Vagina (tissue), 2 donors: ENCODE measurements at regions not wholly inside any gene's neighbourhood (a gene's known extent, or its start where the extent isn't known, plus 50 kb on each side); places are given as distances from the start of the nearest gene placed in this dataset.

Source experiments
- DNase-seq, 2 donors: peaks; one replicate each; pipeline ENCODE4 v3.0.0-alpha.2; 2017; ENCODE audit errors: extremely low spot score in 2 of 2
- H3K27ac ChIP-seq: fragments of 200-600 bp; sonication (generic); one replicate; pipeline ENCODE4 v1.5.1; 2019
- H3K27me3 ChIP-seq: fragments of 200-600 bp; sonication (generic); one replicate; pipeline ENCODE4 v1.5.1; 2019
- H3K36me3 ChIP-seq, 2 donors: fragments of 200-600 bp; sonication (generic); one replicate each; pipeline ENCODE4 v1.5.1; 2017 to 2019
- H3K4me1 ChIP-seq: fragments of 200-600 bp; sonication (generic); one replicate; pipeline ENCODE4 v1.5.1; 2019
- H3K4me3 ChIP-seq, 2 donors: fragments of 200-600 bp; sonication (generic); 1 replicate in 1 of 2; 2 replicates in 1 of 2; pipeline ENCODE4 v1.5.1; 2016 to 2019
- H3K9me3 ChIP-seq: fragments of 200-600 bp; sonication (generic); one replicate; pipeline ENCODE4 v1.5.1; 2019
- CTCF ChIP-seq, 3 experiments: fragments of 450-650 bp in 2 of 3; fragments of 200-600 bp in 1 of 3; sonication (generic) in 1 of 3; IDR thresholded peaks; one replicate each; pipeline ENCODE4 v1.5.1; 2017 to 2019; ENCODE audit warnings: antibody characterized with exemption in 3 of 3, mild to moderate bottlenecking in 2 of 3, moderate library complexity in 2 of 3
- POLR2A ChIP-seq, 2 donors: fragments of 450-650 bp; IDR thresholded peaks; one replicate each; pipeline ENCODE4 v1.6.1; 2017; ENCODE audit warnings: antibody characterized with exemption in 2 of 2, mild to moderate bottlenecking in 2 of 2, moderate library complexity in 2 of 2
- POLR2AphosphoS5 ChIP-seq, 2 donors: sonication (generic); formaldehyde crosslinking; IDR thresholded peaks; one replicate each; pipeline ENCODE4 v1.9.0; 2017; ENCODE audit warnings: antibody characterized with exemption in 2 of 2, mild to moderate bottlenecking in 2 of 2, low read depth in 1 of 2; ENCODE audit not compliant: insufficient read depth in 1 of 2
- intact Hi-C: fragments of 100-400 bp; cut with DNase I; formaldehyde crosslinking; loops from one replicate; pipeline ENCODE4 v1.15.1; 2023

- H3K27me3 ChIP-seq = no peaks in the 10 kb centered on the region
- no peak for DNase-seq
- no peak overlapping the region for H3K4me3 ChIP-seq
- no peaks in the 10 kb centered on the region for H3K4me1 ChIP-seq
- no peaks in the 10 kb centered on the region for H3K36me3 ChIP-seq
- intact Hi-C loops = no loop called here
- no peaks in the 10 kb centered on the region for H3K9me3 ChIP-seq
- TF ChIP-seq POLR2A (IDR thresholded peaks at IDR 0.05) (no peak), CTCF (IDR thresholded peaks at IDR 0.05) (no peak)
- H3K27ac ChIP-seq = no peak overlapping the region
These were observed 689.8 kb downstream of the INHBA start for GRCh38 chr7:41013117-41013516.

- peak in 1 of 2 donors; percentile 49 for DNase-seq
- Histone ChIP-seq H3K4me1 (no peaks in the 10 kb centered on the region), H3K4me3 (no peak overlapping the region), H3K27me3 (no peaks in the 10 kb centered on the region), H3K27ac (no peak overlapping the region), H3K9me3 (no peaks in the 10 kb centered on the region), H3K36me3 (no peaks in the 10 kb centered on the region)
- TF ChIP-seq POLR2AphosphoS5 (IDR thresholded peaks at IDR 0.05; ENCODE audit: insufficient read depth in 1 of 2, low read depth in 1 of 2) = no peak
- no peak for TF ChIP-seq CTCF (IDR thresholded peaks at IDR 0.05)
- TF ChIP-seq POLR2A (IDR thresholded peaks at IDR 0.05) = no peak
- intact Hi-C loops = no loop called here
These were observed 690.8 kb downstream of the INHBA start for GRCh38 chr7:41012041-41012440.

- no peak overlapping the region for H3K27ac ChIP-seq
These were observed 691.9 kb downstream of the INHBA start for GRCh38 chr7:41010967-41011366.

GRCh38 chr7:41010418-41010817, 692.5 kb downstream of the INHBA start:
- H3K36me3 ChIP-seq = no peaks in the 10 kb centered on the region
- intact Hi-C loops = no loop called here
- no peak overlapping the region for H3K4me3 ChIP-seq
- TF ChIP-seq POLR2A (IDR thresholded peaks at IDR 0.05) (no peak), POLR2AphosphoS5 (IDR thresholded peaks at IDR 0.05; ENCODE audit: insufficient read depth in 1 of 2, low read depth in 1 of 2) (peak in 1 of 2 donors; percentile 28), CTCF (IDR thresholded peaks at IDR 0.05) (no peak)
- peak overlapping the region; percentile 3 for H3K27ac ChIP-seq
- H3K27me3 ChIP-seq = no peaks in the 10 kb centered on the region
- peaks cover under 1% of the 10 kb centered on the region for H3K4me1 ChIP-seq
- DNase-seq = no peak
- H3K9me3 ChIP-seq = no peaks in the 10 kb centered on the region

More at GRCh38 chr7:41010967-41011366, 691.9 kb downstream of the INHBA start:
- no peaks in the 10 kb centered on the region for H3K27me3 ChIP-seq
- no peaks in the 10 kb centered on the region for H3K36me3 ChIP-seq
- H3K4me3 ChIP-seq = no peak overlapping the region
- DNase-seq = no peak
- TF ChIP-seq POLR2AphosphoS5 (IDR thresholded peaks at IDR 0.05; ENCODE audit: insufficient read depth in 1 of 2, low read depth in 1 of 2) (no peak), POLR2A (IDR thresholded peaks at IDR 0.05) (no peak), CTCF (IDR thresholded peaks at IDR 0.05) (no peak)
- H3K4me1 ChIP-seq = no peaks in the 10 kb centered on the region
- intact Hi-C loops = no loop called here
- no peaks in the 10 kb centered on the region for H3K9me3 ChIP-seq

- H3K36me3 ChIP-seq = no peaks in the 10 kb centered on the region
- no peak for TF ChIP-seq CTCF (IDR thresholded peaks at IDR 0.05)
- no peak for TF ChIP-seq POLR2A (IDR thresholded peaks at IDR 0.05)
- no peak for TF ChIP-seq POLR2AphosphoS5 (IDR thresholded peaks at IDR 0.05; ENCODE audit: insufficient read depth in 1 of 2, low read depth in 1 of 2)
- no peak for DNase-seq
- intact Hi-C loops = no loop called here
- no peak overlapping the region for H3K27ac ChIP-seq
- H3K9me3 ChIP-seq = no peaks in the 10 kb centered on the region
- peaks cover 7% of the 10 kb centered on the region for H3K4me1 ChIP-seq
- H3K4me3 ChIP-seq = no peak overlapping the region
- no peaks in the 10 kb centered on the region for H3K27me3 ChIP-seq
These were observed 695.1 kb downstream of the INHBA start for GRCh38 chr7:41007811-41008210.
